ENCODE measurements at regions not wholly inside any gene's neighbourhood (a gene's known extent, or its start where the extent isn't known, plus 50 kb on each side); places are given as distances from the start of the nearest gene placed in this dataset.

- TF ChIP-seq KIAA2018 (CRISPR knock-in tag; IDR thresholded peaks at IDR 0.05; ENCODE audit: borderline replicate concordance) (no peak), ZNF557 (CRISPR knock-in tag; IDR thresholded peaks at IDR 0.05) (no peak), MAFK (conservative IDR thresholded peaks at IDR 0.05 in 1 of 2, IDR thresholded peaks at IDR 0.05 in 1 of 2; ENCODE audit: low read length in 2 of 2) (no peak), TCF12 (IDR thresholded peaks at IDR 0.05) (no peak), TCF12 (CRISPR knock-in tag; IDR thresholded peaks at IDR 0.05) (no peak)
Observed at GRCh38 chr16:51390877-51391276, 239.8 kb upstream of the SALL1 start (continued).

GRCh38 chr16:51389881-51390280 is 238.8 kb upstream of the SALL1 start:
- no peak overlapping the region for H2AFZ ChIP-seq (ENCODE audit: low read length)
- intact Hi-C loops (cut with micrococcal nuclease; ENCODE audit: unreplicated experiment) (no loop called here), in situ Hi-C loops (cut with HindIII; ENCODE audit: extremely low pct_ligation_motif_present, low pct_unique_long_range_greater_than_20kb) (loop anchor here (10.0 kb wide), 1 partner anchor 585 kb away; no protein-coding TSS in a partner anchor)
- H4K20me1 ChIP-seq (ENCODE audit: insufficient read depth, low read length) = no peaks in the 10 kb centered on the region
- no peaks in the 10 kb centered on the region for H3K4me1 ChIP-seq (ENCODE audit: insufficient read depth, low read length)
- WGBS (ENCODE audit: low lambda C conversion rate) = 0% methylated on average over 1 of the region's 1 CpG
- H3K4me3 ChIP-seq (replicated peaks in 1 of 3; ENCODE audit: insufficient read depth in 1 of 3, low read depth in 2 of 3, low read length in 3 of 3) = no peak overlapping the region
- no peaks in the 10 kb centered on the region for H3K9me3 ChIP-seq (ENCODE audit: low read length)
- H3K27ac ChIP-seq (ENCODE audit: extremely low read length, insufficient read depth, low read length) = no peak overlapping the region
- H3K4me2 ChIP-seq (ENCODE audit: low read depth, low read length) = no peak overlapping the region
- H3K27me3 ChIP-seq (ENCODE audit: control insufficient read depth in 1 of 2, insufficient read depth in 2 of 2, low read length in 2 of 2) = no peaks in the 10 kb centered on the region
- FAIRE-seq (no peak), DNase-seq (ENCODE audit: low spot score) (no peak), ATAC-seq (no peak)
- ChIA-PET POLR2A (no interaction called here), CTCF (ENCODE audit: low intra/inter-chr PET ratio, low total read pairs) (no interaction called here)
- H3K9ac ChIP-seq (ENCODE audit: insufficient read depth, low read depth, low read length) = no peak overlapping the region
- BruUV-seq (replicated peaks) = no TSS peak
- no peaks in the 10 kb centered on the region for H3K79me2 ChIP-seq (ENCODE audit: insufficient read depth, low read length)
- no peaks in the 10 kb centered on the region for H3K36me3 ChIP-seq (replicated peaks in 1 of 2; ENCODE audit: control insufficient read depth in 1 of 2, insufficient read depth in 2 of 2, low read length in 2 of 2)
- TF ChIP-seq DRAP1 (CRISPR knock-in tag; IDR thresholded peaks at IDR 0.05) = no peak
- TF ChIP-seq ZNF670 (CRISPR knock-in tag; IDR thresholded peaks at IDR 0.05; ENCODE audit: borderline replicate concordance) = no peak
- no peak for TF ChIP-seq SIX4 (CRISPR knock-in tag; IDR thresholded peaks at IDR 0.05)
- no peak for TF ChIP-seq SKIL (CRISPR knock-in tag; IDR thresholded peaks at IDR 0.05; ENCODE audit: borderline replicate concordance)
- TF ChIP-seq ZKSCAN5 (CRISPR knock-in tag; IDR thresholded peaks at IDR 0.05) = no peak
- TF ChIP-seq HNF1B (CRISPR knock-in tag; IDR thresholded peaks at IDR 0.05) = no peak
- no peak for TF ChIP-seq GFI1 (CRISPR knock-in tag; IDR thresholded peaks at IDR 0.05; ENCODE audit: borderline replicate concordance)
